Activated T-cell treated with anti-CD3 and anti-CD28 coated beads, Interleukin-2, amount 50 U/mL, for 72 hours (primary cell): ENCODE measurements at regions not wholly inside any gene's neighbourhood (a gene's known extent, or its start where the extent isn't known, plus 50 kb on each side); places are given as distances from the start of the nearest gene placed in this dataset.
"Not testable (repeated sequence)": the region's sequence is repeated elsewhere in the genome, so short reads cannot be mapped to it uniquely, and the experiment has no call there.

Experiments used
- ATAC-seq, 2 donors: fragments of 150-1000 bp; cut with Tn5 transposase; replicated peaks in 1 of 2; 2 replicates each; pipeline ENCODE4 v1.10.0; 2021; ENCODE audit warnings: moderate library complexity in 2 of 2, mild to moderate bottlenecking in 1 of 2
- DNase-seq, 2 donors: peaks; one replicate each; pipeline ENCODE4 v3.0.0; 2021 to 2022; ENCODE audit warnings: mixed read lengths in 1 of 2
- H3K27ac Mint-ChIP-seq: one replicate; pipeline ENCODE4 v1.8.0; 2022; ENCODE audit warnings: mild to moderate bottlenecking, moderate library complexity, mixed read lengths
- H3K27me3 Mint-ChIP-seq: one replicate; pipeline ENCODE4 v1.8.0; 2022; ENCODE audit warnings: low read depth, mixed read lengths
- H3K36me3 Mint-ChIP-seq, 2 donors: one replicate each; pipeline ENCODE4 v1.8.0; 2022; ENCODE audit warnings: mixed read lengths in 2 of 2, mild to moderate bottlenecking in 1 of 2; ENCODE audit not compliant: insufficient read depth in 2 of 2
- H3K4me1 Mint-ChIP-seq: one replicate; pipeline ENCODE4 v1.8.0; 2022; ENCODE audit warnings: low read depth, mixed read lengths
- H3K4me3 Mint-ChIP-seq, 2 donors: one replicate each; pipeline ENCODE4 v1.8.0; 2022; ENCODE audit warnings: mild to moderate bottlenecking in 2 of 2, mixed read lengths in 2 of 2, moderate library complexity in 2 of 2
- H3K9me3 Mint-ChIP-seq, 2 donors: one replicate each; pipeline ENCODE4 v1.8.0; 2022; ENCODE audit warnings: mixed read lengths in 2 of 2

DNA sequence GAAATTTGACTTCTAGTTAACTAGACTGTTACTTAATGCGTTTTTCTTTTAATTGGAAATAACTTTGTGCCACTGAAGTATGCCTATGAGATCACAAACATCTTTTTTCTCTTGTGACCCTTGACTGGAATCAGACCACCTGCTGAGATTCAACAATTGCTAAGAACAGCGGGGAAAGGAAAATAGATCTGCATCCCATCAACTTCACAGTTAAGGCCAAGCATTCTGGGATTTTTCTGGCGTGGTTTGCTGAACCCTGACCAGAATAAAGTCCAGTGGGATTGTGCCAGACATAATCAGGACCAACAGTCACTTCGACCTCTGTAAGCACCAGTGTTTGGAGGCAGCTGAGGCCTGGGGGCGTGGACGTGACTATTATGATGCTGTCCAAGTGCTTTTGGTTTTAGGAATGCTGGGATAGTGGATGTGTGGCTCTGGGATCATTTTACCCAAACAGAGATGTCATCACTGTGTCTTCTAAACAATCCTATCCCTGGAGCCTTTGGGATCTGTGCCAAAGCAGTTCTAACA lies 373.3 kb upstream of the PRKCQ start:
- Mint-ChIP-seq H3K27me3 (no peaks in the 10 kb centered on the region), H3K4me1 (peaks cover 9% of the 10 kb centered on the region), H3K4me3 (no peak overlapping the region), H3K27ac (no peak overlapping the region), H3K36me3 (no peaks in the 10 kb centered on the region), H3K9me3 (no peaks in the 10 kb centered on the region)
- no peak for DNase-seq
- ATAC-seq, result no peak

DNA sequence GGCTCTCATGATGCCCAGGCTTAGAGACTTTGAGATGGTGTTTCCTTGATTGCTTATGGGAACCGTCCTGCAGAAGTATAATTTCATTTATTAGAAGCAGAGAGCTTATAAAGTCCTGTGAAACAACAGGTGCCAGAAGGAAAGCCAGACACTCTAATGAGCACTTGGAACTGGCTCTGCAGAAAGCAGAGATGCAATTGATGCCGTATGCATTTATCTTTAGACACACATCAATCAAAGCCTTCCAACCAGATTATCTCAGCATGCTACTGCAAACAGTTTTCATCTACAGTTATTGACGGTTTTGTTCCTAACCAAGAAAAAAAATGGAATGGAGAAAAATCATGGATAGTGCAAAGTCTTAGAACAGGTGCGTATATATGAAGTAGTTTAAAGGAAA lies 371.7 kb upstream of the PRKCQ start:
- Mint-ChIP-seq H3K4me1 (peaks cover 9% of the 10 kb centered on the region), H3K27me3 (no peaks in the 10 kb centered on the region), H3K27ac (no peak overlapping the region), H3K36me3 (no peaks in the 10 kb centered on the region), H3K4me3 (no peak overlapping the region), H3K9me3 (peaks cover 2% of the 10 kb centered on the region in 2 donors)
- ATAC-seq (no peak), DNase-seq (no peak)

DNA sequence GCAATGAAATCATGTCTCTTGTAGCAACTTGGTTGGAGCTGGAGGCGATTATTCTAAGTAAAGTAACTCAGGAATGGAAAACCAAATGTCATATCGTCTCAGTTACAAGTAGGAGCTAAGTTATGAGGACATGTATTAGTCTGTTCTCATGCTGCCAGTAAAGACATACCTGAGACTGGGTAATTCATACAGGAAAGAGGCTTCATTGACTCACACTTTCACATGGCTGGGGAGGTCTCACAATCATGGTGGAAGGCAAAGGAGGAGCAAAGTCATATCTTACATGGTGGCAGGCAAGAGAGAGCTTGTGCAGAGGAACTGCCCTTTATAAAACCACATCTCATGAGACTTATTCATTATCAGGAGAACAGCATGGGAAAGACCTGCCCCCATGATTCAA lies 370.1 kb upstream of the PRKCQ start:
- Mint-ChIP-seq H3K27ac (no peak overlapping the region), H3K36me3 (no peaks in the 10 kb centered on the region), H3K4me1 (peaks cover 9% of the 10 kb centered on the region), H3K9me3 (peaks cover 2 to 4% of the 10 kb centered on the region in 2 donors), H3K4me3 (no peak overlapping the region), H3K27me3 (no peaks in the 10 kb centered on the region)
- ATAC-seq, result peak in 1 of 2 donors; percentile 9
- no peak for DNase-seq

DNA sequence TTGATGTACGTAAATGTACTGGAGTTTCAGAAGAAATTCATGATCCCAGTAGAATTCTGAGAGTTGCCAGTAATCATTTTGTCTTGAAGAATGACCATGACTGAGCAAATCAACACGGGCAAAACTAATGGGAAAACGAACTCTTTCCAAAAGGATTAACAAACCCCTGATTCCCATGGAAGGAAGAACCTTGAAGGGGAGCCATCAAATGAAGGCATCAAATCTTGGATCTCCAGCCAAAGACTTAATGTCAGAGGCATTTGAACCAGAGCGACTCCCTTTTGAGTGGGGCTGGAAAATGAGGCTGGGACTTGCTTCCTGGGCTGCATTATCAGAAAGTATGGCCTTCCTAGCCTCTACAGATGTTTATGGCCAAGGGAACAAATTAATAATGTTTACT lies 364.4 kb upstream of the PRKCQ start:
- Mint-ChIP-seq H3K27me3 (peaks cover 16% of the 10 kb centered on the region), H3K27ac (no peak overlapping the region), H3K4me1 (no peaks in the 10 kb centered on the region), H3K4me3 (no peak overlapping the region), H3K36me3 (no peaks in the 10 kb centered on the region), H3K9me3 (peaks cover 2 to 4% of the 10 kb centered on the region in 2 donors)
- ATAC-seq (no peak), DNase-seq (no peak)

DNA sequence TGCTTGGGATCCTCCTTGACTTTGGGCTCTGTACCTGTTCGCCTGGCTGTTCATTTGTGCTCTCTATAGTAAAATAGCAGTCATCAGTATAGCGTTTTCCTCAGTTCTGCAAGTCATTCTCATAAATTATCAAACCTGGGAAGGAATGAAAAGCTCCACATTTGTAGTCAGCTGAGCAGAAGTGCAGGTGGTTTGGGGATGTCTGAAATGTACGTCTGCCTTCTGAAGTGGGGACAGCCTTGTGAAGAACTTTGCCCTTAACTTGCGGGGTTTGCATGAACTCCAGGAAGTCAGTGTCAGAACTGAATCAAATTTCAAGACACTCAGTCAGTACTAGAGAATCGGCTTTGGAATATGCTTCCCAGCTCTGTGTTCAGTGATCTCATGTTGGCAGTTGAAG lies 358.3 kb upstream of the PRKCQ start:
- no peak for DNase-seq
- Mint-ChIP-seq H3K27ac (no peak overlapping the region), H3K27me3 (peaks cover 35% of the 10 kb centered on the region), H3K4me3 (no peak overlapping the region), H3K36me3 (peaks cover 5 to 6% of the 10 kb centered on the region in 2 donors), H3K4me1 (no peaks in the 10 kb centered on the region), H3K9me3 (peaks cover 0 to 7% of the 10 kb centered on the region in 2 donors)
- ATAC-seq, result no peak

DNA sequence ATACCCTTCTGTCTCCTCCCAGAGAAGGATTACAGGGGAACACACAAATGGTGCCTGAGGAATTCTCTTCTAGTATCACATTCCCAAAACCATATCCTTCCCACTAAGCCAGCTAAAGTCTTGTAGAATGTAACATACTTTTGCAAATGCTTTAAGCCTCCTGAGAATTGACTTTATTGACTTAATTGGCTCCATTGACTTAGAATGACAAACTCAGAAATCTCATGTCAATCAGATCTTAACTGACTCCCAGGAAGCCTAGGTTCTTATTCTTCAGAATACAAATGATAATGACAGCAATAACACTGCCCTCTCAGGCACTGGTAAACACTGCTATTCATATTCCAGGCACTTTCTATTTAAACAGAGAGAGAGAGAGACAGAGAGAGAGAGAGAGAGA lies 356.9 kb upstream of the PRKCQ start:
- Mint-ChIP-seq H3K4me1 (no peaks in the 10 kb centered on the region), H3K27me3 (peaks cover 35% of the 10 kb centered on the region), H3K27ac (no peak overlapping the region), H3K4me3 (no peak overlapping the region), H3K36me3 (peaks cover 5 to 6% of the 10 kb centered on the region in 2 donors), H3K9me3 (peaks cover 0 to 7% of the 10 kb centered on the region in 2 donors)
- ATAC-seq (no peak), DNase-seq (no peak)

DNA sequence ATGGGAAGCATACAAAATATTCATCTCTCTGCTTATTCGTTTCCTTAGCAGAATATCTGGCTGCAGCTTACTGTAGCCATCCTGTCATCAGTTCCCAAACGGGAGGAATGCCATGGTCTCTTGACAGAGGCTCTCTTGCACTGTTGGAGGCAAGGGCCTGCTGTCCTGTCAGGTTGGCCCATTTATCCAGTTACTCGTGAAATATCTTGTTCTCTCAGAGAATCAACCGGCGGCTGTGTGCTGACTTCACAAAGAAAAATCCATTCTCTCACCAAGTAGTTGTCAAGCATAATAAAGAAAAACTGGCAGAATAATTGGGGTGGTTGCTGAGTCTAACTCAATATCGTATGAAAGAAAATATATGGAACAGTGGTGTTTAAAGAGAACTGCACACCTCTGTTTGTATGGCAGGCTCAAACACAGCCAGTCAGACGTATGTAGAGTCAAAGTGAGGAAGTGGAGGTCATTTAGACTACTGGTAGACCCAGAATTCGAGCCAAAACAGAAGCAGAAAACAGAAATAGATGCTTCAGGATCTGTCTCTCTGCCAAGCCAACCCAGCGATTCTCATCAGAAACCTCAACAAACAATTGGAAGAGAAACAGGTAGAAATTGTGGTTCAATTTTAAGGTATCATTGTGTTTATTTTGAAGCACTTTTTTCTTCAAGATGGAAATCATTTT lies 349.2 kb upstream of the PRKCQ start:
- ATAC-seq, result no peak
- H3K4me1 Mint-ChIP-seq, result peaks cover 45% of the 10 kb centered on the region
- H3K27ac Mint-ChIP-seq, result peak overlapping the region; percentile 77
- no peak for DNase-seq
- H3K27me3 Mint-ChIP-seq, result peaks cover 5% of the 10 kb centered on the region
- peaks cover 0 to 1% of the 10 kb centered on the region in 2 donors for H3K36me3 Mint-ChIP-seq
- H3K9me3 Mint-ChIP-seq, result no peaks in the 10 kb centered on the region
- no peak overlapping the region for H3K4me3 Mint-ChIP-seq

DNA sequence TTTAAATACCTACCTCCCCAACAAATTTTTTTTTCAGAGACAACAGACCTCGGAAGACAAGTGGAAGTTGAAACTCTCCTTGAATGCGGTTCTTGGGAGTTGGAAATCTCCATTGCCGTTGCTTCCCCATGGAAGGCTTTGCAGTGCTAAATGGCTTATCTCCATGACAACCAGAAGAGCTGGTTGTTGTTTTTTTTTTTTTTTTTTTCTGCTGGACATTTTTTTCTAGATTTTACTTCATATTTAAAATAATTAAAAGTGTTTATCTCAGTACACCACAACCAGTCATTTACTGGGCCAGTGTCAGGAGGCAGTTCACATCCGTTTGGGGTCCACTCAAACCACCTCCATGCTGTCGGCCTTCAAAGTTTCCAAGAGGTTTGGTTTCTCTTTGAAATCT lies 348.5 kb upstream of the PRKCQ start:
- Mint-ChIP-seq H3K36me3 (no peaks in the 10 kb centered on the region), H3K4me1 (peaks cover 45% of the 10 kb centered on the region), H3K27ac (peak overlapping the region; percentile 78), H3K27me3 (peaks cover 5% of the 10 kb centered on the region), H3K4me3 (peak overlapping the region; percentile 72 to 74), H3K9me3 (no peaks in the 10 kb centered on the region)
- DNase-seq, result no peak
- no peak for ATAC-seq

DNA sequence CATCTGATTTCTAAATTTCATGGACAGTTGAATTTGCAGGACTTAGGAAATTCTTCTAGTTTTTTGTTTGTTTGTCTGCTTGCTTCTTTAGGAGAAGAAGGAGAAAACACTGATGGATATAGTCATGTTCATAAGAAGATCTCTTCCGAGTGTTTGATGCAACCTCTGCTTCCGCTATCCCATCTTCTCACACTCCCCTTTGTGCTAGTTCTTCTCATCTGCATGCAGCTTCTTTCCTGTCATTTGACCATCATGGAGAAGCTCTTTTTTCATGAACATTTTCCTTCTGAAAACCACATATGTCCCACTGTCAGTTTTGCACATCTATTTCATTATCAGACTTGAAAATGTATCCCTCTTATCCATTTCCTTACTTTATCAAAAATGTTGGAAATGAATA lies 346.9 kb upstream of the PRKCQ start:
- no peak for DNase-seq
- H3K4me1 Mint-ChIP-seq, result peaks cover 45% of the 10 kb centered on the region
- H3K27me3 Mint-ChIP-seq, result peaks cover 5% of the 10 kb centered on the region
- H3K27ac Mint-ChIP-seq, result peak overlapping the region; percentile 68
- no peak for ATAC-seq
- peak overlapping the region; percentile 36 to 78 for H3K4me3 Mint-ChIP-seq
- H3K36me3 Mint-ChIP-seq, result no peaks in the 10 kb centered on the region
- no peaks in the 10 kb centered on the region for H3K9me3 Mint-ChIP-seq

DNA sequence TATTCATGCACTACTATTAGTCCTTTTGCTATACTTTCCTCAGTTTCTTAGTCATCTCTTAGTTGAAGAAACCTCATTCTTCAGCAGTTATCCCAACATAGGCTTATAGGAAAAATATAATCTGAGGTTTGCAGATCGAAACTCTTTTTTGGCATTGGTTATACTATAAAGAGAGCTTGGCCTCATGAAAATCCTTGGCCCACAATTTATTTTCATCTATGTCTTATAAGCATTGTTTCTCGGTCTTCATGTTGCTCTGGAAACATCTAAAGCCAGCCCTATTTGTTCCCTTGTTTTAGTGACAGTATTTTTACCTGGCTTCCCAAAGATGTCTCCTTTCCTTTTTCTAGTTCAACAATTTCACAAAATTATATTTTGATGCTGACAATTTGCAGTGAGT lies 345.1 kb upstream of the PRKCQ start:
- ATAC-seq, result no peak
- no peak for DNase-seq
- H3K36me3 Mint-ChIP-seq, result no peaks in the 10 kb centered on the region
- H3K27me3 Mint-ChIP-seq, result no peaks in the 10 kb centered on the region
- peaks cover 50% of the 10 kb centered on the region for H3K4me1 Mint-ChIP-seq
- peak overlapping the region; percentile 73 to 78 for H3K4me3 Mint-ChIP-seq
- no peaks in the 10 kb centered on the region for H3K9me3 Mint-ChIP-seq
- H3K27ac Mint-ChIP-seq, result peak overlapping the region; percentile 89

DNA sequence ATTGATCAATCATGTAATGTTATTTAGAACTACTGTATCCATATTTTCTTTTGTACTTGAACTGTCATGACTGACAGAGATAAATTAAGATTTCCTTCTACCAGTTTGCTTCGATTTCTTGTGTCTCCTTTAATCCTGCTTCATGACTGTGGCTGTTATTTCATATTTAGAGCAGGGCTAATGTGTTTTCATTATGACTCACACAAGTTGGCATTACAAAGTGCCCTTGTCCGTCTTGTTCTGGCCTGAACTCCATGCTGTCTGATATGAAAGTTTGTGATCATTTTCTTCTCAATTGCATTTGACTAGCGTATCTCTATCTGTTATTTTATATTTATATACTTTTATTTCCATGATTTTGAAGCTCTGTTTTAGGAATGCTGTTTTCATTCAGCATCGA lies 344.1 kb upstream of the PRKCQ start:
- H3K27ac Mint-ChIP-seq, result no peak overlapping the region
- H3K36me3 Mint-ChIP-seq, result no peaks in the 10 kb centered on the region
- DNase-seq (no peak), ATAC-seq (no peak)
- no peak overlapping the region for H3K4me3 Mint-ChIP-seq
- no peaks in the 10 kb centered on the region for H3K27me3 Mint-ChIP-seq
- H3K9me3 Mint-ChIP-seq, result no peaks in the 10 kb centered on the region
- H3K4me1 Mint-ChIP-seq, result peaks cover 52% of the 10 kb centered on the region

DNA sequence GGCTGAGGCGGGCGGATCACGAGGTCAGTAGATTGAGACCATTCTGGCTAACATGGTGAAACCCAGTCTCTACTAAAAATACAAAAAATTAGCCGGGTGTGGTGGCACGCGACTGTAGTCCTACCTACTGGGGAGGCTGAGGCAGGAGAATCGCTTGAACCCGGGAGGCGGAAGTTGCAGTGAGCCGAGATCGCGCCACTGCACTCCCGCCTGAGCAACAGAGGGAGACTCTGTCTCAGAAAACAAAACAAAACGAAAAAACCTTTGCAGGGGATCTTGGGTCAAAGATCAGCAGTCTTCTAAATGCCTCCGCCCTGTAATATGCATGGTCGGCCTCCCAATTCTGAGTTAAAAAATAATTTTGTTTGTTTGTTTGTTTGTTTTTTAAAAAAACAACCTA lies 340.9 kb upstream of the PRKCQ start:
- not testable (repeated sequence) for H3K27ac Mint-ChIP-seq, DNase-seq, H3K36me3 Mint-ChIP-seq, H3K4me3 Mint-ChIP-seq, H3K9me3 Mint-ChIP-seq, ATAC-seq
- H3K27me3 Mint-ChIP-seq, result peaks cover 23% of the 10 kb centered on the region
- H3K4me1 Mint-ChIP-seq, result peaks cover 22% of the 10 kb centered on the region

DNA sequence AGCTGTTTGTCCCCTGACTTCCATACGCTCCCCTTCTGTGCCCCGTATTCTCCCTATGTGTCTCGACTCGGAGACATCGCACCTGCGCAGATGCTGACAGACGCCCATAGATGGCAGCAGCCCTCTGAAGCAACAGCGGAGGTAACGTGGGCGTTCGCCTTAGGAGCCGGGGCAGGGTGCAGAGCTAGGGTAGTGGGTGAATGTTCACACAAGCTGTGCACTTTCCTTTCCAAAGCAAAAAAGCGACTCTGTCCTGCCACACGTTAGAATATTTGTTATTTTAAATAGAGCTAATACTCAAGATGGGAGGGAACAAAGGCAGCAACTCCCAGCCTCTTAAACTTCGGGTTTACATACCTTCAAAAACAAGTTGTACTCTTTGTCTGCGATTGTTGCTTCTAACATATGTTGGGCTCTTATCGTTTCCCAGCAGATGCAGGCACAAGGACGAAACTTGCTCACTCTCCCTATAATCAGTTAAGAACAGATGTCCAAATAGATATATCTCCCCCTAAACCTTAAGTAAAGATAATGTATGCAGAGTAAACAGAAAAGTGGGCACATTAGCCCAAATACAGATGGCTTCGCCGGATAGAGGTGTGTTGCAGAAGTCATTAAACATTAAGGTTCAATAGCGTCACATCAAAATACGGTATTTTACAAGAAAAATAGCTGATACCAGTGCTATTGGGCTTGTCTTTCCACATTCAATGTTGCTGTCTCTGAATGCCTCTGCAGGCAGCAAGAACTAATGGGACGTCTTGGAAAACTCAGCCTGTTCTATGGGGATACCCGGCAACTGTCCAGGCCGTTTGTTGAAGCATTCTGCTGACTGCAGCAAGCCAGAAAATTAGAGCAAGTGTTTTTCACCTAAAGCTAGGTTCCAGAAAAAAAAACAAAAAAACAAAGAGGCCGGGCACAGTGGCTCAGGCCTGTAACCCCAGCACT lies 340.3 kb upstream of the PRKCQ start:
- H3K27me3 Mint-ChIP-seq, result peaks cover 23% of the 10 kb centered on the region
- no peaks in the 10 kb centered on the region for H3K36me3 Mint-ChIP-seq
- H3K27ac Mint-ChIP-seq, result no peak overlapping the region
- H3K4me3 Mint-ChIP-seq, result peak overlapping the region; percentile 38 to 46
- no peaks in the 10 kb centered on the region for H3K9me3 Mint-ChIP-seq
- peaks cover 16% of the 10 kb centered on the region for H3K4me1 Mint-ChIP-seq
- ATAC-seq (peak; percentile 98 to 99), DNase-seq (peak; percentile 80 to 85)
